SK-N-MC (cell line): ENCODE measurements at regions not wholly inside any gene's neighbourhood (a gene's known extent, or its start where the extent isn't known, plus 50 kb on each side); places are given as distances from the start of the nearest gene placed in this dataset.

Experiments
- DNase-seq: peaks from one replicate; pipeline ENCODE4 v3.0.0-alpha.2; 2011; ENCODE audit warnings: low read depth, low spot score
- H3K27ac ChIP-seq: fragments of 200-600 bp; sonication (generic); 2 replicates; pipeline ENCODE4 v1.5.1; 2016; ENCODE audit warnings: mixed run types
- H3K36me3 ChIP-seq: fragments of 200-600 bp; sonication (generic); 2 replicates; pipeline ENCODE4 v1.6.1; 2017; ENCODE audit warnings: antibody characterized with exemption, low read length, mixed read lengths; ENCODE audit not compliant: insufficient read depth
- H3K4me3 ChIP-seq: fragments of 200-600 bp; sonication (generic); 2 replicates; pipeline ENCODE4 v1.5.1; 2016
- H3K9ac ChIP-seq: fragments of 200-600 bp; sonication (generic); 2 replicates; pipeline ENCODE4 v1.8.0; 2017; ENCODE audit warnings: mixed run types, mixed read lengths; ENCODE audit not compliant: insufficient read length
- H3K9me3 ChIP-seq: fragments of 200-600 bp; sonication (generic); 2 replicates; pipeline ENCODE4 v1.6.1; 2017; ENCODE audit warnings: low read depth, mild to moderate bottlenecking, antibody characterized with exemption, low read length, moderate library complexity, mixed read lengths
- EZH2 ChIP-seq: fragments of 200-600 bp; sonication (generic); IDR thresholded peaks from one replicate; pipeline ENCODE4 v1.6.1; 2017; ENCODE audit warnings: antibody characterized with exemption
- FOXP2 ChIP-seq: optimal IDR thresholded peaks from 2 replicates; pipeline ENCODE3; 2011; ENCODE audit warnings: mild to moderate bottlenecking, moderate library complexity; ENCODE audit not compliant: insufficient read depth; ENCODE audit errors: extremely low read length, control extremely low read depth
- POLR2AphosphoS5 ChIP-seq: IDR thresholded peaks from 2 replicates; pipeline ENCODE4 v1.6.1; 2012; ENCODE audit warnings: mild to moderate bottlenecking, low read depth, low read length, borderline replicate concordance

GRCh38 chr4:188854436-188854835 is 715.2 kb downstream of the TRIML1 start:
- no peak for DNase-seq
- Histone ChIP-seq H3K36me3 (no peaks in the 10 kb centered on the region), H3K9ac (no peak overlapping the region), H3K27ac (no peak overlapping the region), H3K9me3 (no peaks in the 10 kb centered on the region), H3K4me3 (no peak overlapping the region)
- no peak for TF ChIP-seq FOXP2
- TF ChIP-seq POLR2AphosphoS5 = no peak
- no peak for TF ChIP-seq EZH2

- no peak overlapping the region for H3K27ac ChIP-seq
- no peak overlapping the region for H3K4me3 ChIP-seq
- no peak for DNase-seq
- H3K36me3 ChIP-seq = no peaks in the 10 kb centered on the region
- TF ChIP-seq EZH2 (no peak), POLR2AphosphoS5 (no peak), FOXP2 (no peak)
- no peaks in the 10 kb centered on the region for H3K9me3 ChIP-seq
- no peak overlapping the region for H3K9ac ChIP-seq
Observed at GRCh38 chr4:188858696-188859095, 719.5 kb downstream of the TRIML1 start.

- Histone ChIP-seq H3K4me3 (no peak overlapping the region), H3K36me3 (no peaks in the 10 kb centered on the region), H3K9me3 (no peaks in the 10 kb centered on the region), H3K9ac (no peak overlapping the region), H3K27ac (no peak overlapping the region)
- DNase-seq = no peak
- no peak for TF ChIP-seq EZH2
- TF ChIP-seq POLR2AphosphoS5 = no peak
- TF ChIP-seq FOXP2 = no peak
Observed at GRCh38 chr4:188864741-188865140, 725.5 kb downstream of the TRIML1 start.

GRCh38 chr4:188867796-188868195 is 728.6 kb downstream of the TRIML1 start:
- H3K36me3 ChIP-seq = no peaks in the 10 kb centered on the region
- H3K4me3 ChIP-seq = no peak overlapping the region
- no peak for TF ChIP-seq POLR2AphosphoS5
- no peak for TF ChIP-seq EZH2
- no peak for DNase-seq
- no peaks in the 10 kb centered on the region for H3K9me3 ChIP-seq
- no peak overlapping the region for H3K27ac ChIP-seq
- H3K9ac ChIP-seq = no peak overlapping the region

GRCh38 chr4:188869581-188869980 is 730.3 kb downstream of the TRIML1 start:
- no peak overlapping the region for H3K27ac ChIP-seq
- H3K9ac ChIP-seq = no peak overlapping the region
- no peaks in the 10 kb centered on the region for H3K36me3 ChIP-seq
- no peaks in the 10 kb centered on the region for H3K9me3 ChIP-seq
- TF ChIP-seq POLR2AphosphoS5 = no peak
- no peak for TF ChIP-seq EZH2
- no peak for TF ChIP-seq FOXP2
- no peak overlapping the region for H3K4me3 ChIP-seq
- no peak for DNase-seq

GRCh38 chr4:188872809-188873208 is 733.6 kb downstream of the TRIML1 start:
- no peak overlapping the region for H3K27ac ChIP-seq
- no peak for DNase-seq
- TF ChIP-seq FOXP2 (no peak), POLR2AphosphoS5 (no peak), EZH2 (no peak)
- no peak overlapping the region for H3K4me3 ChIP-seq
- no peak overlapping the region for H3K9ac ChIP-seq
- H3K9me3 ChIP-seq = no peaks in the 10 kb centered on the region
- no peaks in the 10 kb centered on the region for H3K36me3 ChIP-seq

GRCh38 chr4:188876881-188877280 is 737.6 kb downstream of the TRIML1 start:
- TF ChIP-seq FOXP2 (no peak), EZH2 (no peak), POLR2AphosphoS5 (no peak)
- no peak for DNase-seq
- Histone ChIP-seq H3K27ac (no peak overlapping the region), H3K4me3 (no peak overlapping the region), H3K9ac (no peak overlapping the region), H3K36me3 (no peaks in the 10 kb centered on the region), H3K9me3 (no peaks in the 10 kb centered on the region)

- no peak for DNase-seq
- Histone ChIP-seq H3K36me3 (no peaks in the 10 kb centered on the region), H3K9ac (no peak overlapping the region), H3K27ac (no peak overlapping the region), H3K4me3 (no peak overlapping the region), H3K9me3 (no peaks in the 10 kb centered on the region)
- TF ChIP-seq EZH2 = no peak
- no peak for TF ChIP-seq POLR2AphosphoS5
- no peak for TF ChIP-seq FOXP2
Observed at GRCh38 chr4:188879598-188879997, 740.4 kb downstream of the TRIML1 start.

- Histone ChIP-seq H3K4me3 (no peak overlapping the region), H3K9me3 (no peaks in the 10 kb centered on the region), H3K27ac (no peak overlapping the region), H3K9ac (no peak overlapping the region), H3K36me3 (no peaks in the 10 kb centered on the region)
- DNase-seq = no peak
- TF ChIP-seq POLR2AphosphoS5 (no peak), EZH2 (no peak), FOXP2 (no peak)
Observed at GRCh38 chr4:188887905-188888304, 748.7 kb downstream of the TRIML1 start.
